ENCODE measurements at regions not wholly inside any gene's neighbourhood (a gene's known extent, or its start where the extent isn't known, plus 50 kb on each side); places are given as distances from the start of the nearest gene placed in this dataset.

GRCh38 chr4:111011458-111011857 lies 388.6 kb upstream of the PITX2 start (continued):
- TF ChIP-seq USF2 (IDR thresholded peaks at IDR 0.05; ENCODE audit: low read length) (no peak), EGR1 (IDR thresholded peaks at IDR 0.05; ENCODE audit: borderline replicate concordance, low read depth, low read length) (no peak), ASH2L (IDR thresholded peaks at IDR 0.05; ENCODE audit: low read length) (no peak)
